NCI-H2029 treated with DMSO at 0.1 percent for 48 hours (cell line): ENCODE measurements at regions not wholly inside any gene's neighbourhood (a gene's known extent, or its start where the extent isn't known, plus 50 kb on each side); places are given as distances from the start of the nearest gene placed in this dataset.

Experiments used
- DNase-seq: peaks from one replicate; lab custom pipeline; 2025; lab: John Stamatoyannopoulos, UW

DNA sequence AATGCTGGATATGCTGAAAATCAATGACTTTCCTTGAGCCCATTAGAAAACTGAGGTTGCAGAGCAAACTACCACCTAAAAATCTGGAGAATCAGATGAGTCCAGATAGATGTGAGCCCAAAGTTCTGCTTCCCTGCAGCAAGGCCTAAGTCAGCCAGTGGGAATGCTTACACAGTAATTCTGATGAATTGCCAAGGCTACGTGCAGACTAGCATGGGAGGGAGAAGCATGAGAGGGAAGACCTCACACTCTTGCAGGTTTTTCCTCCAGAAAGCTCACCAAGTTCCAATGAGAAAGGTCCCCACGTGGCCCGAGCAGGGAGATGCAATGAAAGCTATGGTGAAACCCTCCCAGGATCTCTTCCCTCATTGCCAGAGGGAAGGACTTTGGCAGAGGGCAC lies 104.8 kb upstream of the SIRPA start:
- DNase-seq = no peak

DNA sequence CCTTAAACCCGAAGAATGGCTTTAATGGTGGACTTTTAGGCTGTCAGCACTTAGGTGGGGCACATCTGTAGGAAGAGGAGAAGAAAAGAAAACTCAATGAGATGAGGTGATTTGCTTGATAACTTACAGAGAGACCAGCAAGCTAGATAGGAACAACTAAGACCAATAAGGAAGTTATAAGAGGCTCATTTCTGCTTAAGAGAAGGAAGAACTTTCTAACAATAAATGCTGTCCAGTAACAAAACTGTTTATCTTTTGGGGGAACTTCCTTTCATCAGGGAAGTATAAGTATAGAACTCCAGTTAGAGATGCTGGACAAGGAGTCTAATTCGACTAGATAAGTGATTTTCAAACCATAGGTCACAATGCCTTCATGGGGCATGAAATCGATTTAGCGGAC lies 107.2 kb upstream of the SIRPA start:
- no peak for DNase-seq

DNA sequence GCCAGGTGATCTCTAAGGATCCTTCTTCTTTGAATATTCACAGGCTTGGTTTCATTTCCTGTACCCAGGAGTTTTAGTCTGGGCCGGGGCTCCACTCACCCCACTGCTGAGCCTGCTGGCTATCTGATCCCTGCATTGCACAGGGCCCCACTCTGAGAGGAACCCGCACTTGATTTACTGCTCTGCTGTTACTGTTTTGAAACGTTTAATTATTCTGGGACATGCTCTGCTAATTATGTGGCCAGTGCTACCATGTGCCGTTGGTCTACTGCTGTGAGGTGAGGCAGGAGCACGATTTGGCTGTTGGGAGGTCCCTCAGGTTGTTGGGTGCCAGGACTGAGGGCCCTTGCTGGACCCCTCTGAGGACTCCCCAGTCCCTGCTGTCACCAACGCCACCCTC lies 108.7 kb upstream of the SIRPA start:
- no peak for DNase-seq

DNA sequence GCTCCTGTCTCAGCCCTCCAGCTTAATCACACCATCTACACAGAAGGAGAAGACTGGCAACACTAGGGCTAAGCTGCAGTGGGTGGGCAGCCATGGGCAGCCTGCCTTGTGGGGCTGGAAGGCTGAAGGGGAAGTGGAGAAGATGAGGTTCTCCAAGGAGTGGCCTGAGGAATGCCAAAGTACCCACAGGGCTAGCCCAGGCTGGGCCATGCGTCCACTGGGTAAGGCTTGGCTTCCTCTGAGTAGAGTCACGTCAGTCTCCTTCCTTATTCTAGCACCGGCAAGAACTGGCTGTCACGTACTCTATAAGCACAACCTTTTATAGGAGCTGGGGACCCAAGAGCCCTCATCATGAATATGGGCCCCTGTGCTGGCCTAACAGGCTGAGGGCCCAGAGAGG lies 110.6 kb upstream of the SIRPA start:
- DNase-seq = no peak

DNA sequence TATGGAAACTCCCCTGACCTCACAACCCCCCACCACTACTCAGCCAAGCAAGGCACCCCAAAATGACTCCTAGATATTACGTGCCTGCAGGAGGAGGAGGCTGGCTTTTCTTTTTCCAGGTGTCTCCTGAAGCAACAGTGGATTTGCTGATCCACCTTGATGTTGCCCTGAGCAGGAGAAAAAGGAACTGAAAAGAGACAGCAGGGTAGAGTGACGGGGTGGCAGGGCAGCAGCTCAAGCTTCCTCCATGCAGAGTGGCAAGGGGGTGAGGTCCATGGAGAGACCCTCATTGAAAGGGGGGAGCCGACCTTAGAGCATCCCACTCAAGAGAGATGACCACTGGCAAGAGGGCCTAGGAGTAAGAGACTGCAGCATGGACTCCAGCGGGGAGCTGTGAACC lies 112.0 kb upstream of the SIRPA start:
- no peak for DNase-seq

DNA sequence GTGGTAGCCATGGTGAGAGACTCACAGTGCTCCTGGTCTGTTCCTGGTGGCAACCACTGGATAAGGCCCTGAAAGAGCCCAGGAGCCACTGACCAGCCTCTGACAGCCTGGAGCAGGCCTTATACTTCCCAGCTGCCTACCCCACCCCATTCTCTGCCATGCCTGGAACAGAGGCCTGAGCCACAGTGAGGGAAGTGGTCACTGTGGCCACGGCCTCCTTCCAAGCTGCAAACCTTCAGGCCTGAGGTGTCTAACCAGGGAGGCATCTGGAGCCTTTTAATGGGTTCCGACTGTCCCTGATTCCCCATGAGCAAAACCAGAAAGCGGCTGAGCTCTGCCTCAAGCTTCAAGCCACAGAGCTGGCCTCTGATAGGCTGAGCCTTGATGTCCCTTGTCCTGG lies 113.0 kb upstream of the SIRPA start:
- DNase-seq = no peak

DNA sequence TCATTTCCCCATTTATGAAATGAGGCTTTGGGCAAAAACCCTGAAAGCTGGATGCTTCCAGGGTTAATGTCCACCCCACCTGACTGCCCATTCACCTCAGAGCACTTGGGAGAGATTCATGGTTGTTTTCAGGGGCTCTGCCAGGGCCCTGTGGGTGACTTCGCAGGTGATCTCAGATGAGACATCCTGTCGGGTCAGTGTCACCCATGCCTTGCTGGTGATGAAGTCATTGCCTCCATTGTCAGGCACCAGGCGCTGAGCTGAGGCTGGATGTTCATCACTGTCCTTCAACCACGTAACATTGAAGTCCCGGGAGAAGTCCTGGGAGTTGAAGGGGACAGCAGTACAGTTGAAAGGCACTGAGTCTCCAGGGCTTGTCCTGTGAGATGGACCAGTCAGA lies 115.6 kb upstream of the SIRPA start:
- DNase-seq = no peak

DNA sequence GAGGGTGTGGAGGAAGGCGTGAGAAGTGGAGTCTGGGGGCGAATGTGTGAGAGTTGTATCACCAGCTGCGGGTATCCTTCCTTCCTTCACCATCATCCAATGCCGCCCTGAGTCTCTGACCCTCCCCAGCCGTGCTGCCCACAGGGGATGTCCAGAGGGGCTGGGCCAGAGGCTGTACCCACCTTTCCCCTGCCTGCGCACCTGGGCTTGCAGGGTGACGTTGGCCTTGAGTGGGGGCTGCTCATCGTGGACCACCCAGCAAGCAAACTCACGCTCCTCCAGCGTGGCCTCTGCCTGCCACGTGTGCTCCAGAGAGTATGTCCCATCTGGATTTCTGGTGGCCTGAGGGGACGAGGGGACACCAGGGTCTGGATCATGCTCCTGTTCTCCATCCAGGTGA lies 116.9 kb upstream of the SIRPA start:
- no peak for DNase-seq

DNA sequence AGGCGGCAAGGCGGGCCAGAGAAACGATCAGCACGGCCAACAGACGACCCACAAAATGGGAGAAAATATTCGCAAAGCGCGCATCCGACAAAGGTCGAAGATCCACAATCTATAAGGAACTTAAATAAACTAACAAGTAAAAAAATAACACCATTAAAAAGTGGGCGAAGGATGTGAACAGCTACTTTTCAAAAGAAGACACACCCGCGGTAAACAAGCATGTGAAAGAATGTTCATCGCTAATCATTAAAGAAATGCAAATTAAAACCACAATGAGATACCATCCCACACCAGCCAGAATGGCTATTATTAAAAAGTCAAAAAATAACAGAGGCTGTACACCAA lies 117.8 kb upstream of the SIRPA start:
- DNase-seq = no peak

DNA sequence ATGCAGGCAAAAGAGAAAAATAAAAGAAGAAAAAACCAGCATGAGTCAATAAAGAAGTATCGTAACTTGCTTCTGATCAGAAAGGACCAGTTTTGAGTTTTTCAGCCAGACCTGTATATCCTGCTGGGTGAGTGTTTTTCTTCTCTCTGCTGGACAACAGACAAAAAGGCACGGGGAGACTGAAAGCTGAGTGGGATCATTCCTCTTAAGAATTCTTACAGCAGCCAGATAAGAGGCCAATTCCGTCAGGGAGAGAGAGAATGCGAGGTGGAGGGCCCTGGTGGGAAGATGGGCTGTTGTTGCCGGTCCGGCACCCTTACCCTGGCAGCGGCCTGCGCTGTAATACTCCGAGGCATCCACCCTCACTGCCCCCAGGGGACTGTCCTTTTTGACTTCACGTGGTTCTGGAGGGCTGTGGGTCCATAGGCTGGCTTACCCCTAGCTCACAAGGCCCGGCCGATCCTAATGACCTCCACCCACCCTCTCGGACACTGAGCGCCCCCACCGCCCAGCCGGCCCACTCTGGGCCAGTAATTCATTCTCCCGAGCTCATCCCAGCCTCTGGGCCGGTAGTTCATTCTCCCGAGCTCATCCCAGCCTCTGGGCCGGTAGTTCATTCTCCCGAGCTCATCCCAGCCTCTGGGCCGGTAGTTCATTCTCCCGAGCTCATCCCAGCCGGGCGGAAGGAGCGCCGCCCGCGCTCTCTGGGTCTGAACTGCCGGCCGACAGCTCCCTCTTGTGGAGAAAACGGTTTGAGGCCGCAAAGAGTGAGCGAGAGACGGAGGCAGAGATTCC lies 118.3 kb upstream of the SIRPA start:
- DNase-seq = peak; percentile 23

DNA sequence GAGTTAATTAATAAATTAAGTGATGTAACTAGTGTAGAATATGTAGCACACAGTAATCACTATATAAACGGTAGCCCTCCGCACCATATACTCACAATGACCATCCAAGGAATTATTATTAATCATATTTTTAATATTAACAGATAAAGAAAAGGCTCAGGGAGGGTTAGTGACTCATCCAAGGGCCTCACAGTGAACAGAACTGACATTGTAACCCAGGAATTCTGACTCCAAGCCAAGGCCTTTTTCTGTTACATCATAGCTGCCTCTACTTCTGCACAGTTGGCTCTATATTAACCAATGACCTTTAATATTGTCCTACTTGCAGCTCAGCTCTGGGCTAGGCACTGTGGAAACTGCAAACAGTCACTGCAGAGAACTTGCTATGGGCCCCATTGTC lies 117.5 kb upstream of the SIRPG start:
- no peak for DNase-seq

DNA sequence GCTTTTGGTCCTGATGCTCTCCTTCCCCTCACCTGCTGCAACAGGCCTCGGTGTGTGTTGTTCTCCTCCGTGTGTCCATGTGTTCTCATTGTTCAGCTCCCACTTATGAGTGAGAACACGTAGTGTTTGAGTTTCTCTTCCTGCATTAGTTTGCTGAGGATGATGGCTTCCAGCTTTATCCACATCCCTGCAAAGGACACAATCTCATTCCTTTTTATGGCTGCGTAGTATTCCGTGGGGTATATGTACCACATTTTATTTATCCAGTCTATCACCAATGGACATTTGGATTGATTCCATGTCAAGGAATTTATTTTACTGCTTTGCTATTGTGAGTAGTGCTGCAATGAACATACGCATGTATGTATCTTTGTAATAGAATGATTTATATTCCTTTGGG lies 116.9 kb upstream of the SIRPG start:
- DNase-seq = no peak

DNA sequence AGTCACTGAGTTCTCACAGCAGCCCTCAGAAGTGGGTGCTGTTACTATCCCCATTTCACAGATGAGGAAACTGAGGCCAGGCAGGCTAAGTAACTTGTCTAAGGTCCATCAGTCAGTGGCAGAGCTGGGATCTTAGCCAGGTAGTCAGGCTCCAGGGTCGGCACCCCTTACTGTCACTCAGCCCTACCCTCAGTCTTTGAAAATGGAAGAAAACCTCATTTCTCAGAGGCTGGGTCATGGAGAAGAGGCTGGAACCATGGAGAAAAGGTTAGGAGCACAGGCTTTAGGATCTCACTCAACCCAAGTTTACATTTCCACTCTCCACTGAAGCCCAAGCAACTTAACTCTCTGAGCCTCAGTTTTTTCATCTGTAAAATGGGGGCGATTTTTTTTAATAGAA lies 116.2 kb upstream of the SIRPG start:
- no peak for DNase-seq

DNA sequence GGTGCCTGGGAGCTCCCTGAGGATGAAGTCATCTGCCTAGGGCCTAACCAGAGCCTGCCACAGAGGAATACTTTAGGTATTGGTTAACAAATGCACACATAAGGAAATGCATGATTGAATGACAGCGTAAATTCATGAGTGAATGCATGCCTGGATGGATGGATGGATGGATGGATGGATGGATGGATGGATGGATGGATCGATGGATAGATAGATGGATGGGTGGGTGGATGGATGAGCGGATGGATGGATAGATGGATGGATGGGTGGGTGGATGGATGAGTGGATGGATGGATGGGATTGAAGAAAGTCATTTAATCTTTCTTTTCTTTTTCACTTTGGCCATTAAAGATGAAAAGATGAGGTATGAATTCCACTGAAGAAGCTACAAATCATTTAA lies 111.9 kb upstream of the SIRPG start:
- no peak for DNase-seq

DNA sequence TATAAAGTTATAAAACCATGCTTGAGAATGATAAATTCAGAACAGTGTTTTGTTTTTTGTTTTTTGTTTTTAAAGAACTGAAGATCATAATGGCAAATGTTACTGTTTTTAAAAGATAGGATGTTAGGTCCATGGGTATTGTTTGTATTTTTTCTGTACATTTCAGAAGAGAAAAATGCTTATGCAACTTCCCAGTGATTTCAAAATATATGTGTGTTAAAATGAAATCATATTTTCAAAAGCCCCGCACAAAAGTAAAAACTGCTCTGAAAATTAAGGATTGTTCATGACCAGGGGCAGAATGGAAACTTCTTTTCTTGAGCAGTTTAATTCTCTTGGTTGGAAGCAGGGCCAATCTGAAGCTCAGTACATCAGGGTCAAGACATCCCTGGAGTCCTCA lies 109.2 kb upstream of the SIRPG start:
- DNase-seq = no peak

DNA sequence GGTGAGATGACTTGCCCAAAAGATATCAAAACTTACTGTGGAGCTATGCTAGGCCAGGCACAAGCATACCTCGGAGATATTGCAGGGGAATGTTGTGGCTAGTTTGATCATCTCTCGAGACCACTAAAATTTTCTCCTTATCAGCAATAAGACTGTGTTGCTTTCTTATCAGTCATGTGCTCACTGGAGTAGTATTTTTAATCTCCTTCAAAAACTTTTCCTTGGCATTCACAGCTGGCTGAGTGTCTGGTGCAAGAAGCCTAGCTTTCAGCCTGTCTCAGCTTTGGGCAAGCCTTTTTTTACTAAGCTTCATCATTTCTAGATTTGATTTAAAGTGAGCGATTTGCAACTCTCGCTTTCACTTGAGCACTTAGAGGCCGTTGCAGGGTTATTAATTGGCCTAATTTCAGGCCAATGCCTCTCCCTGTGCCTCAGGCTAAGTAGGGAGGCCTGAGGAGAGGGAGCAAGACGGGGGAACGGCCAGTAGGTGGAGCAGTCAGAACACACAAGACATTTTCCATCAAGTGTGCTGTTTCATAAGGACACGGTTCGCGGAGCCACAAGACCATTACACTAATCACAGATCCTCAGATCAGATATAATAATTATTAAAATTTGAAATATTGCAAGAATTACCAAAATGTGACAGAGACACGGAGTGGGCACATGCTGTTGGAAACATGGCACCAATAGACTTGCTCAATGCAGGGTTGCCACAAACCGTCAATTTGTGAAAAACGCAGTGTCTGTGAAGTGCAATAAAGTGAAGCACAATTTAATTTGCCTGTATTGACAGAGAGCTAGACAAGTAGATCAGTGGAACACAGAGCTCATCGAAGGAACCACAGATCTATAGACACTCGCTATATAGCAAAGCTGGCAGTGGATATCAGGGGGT lies 106.8 kb upstream of the SIRPG start:
- DNase-seq = peak; percentile 52

DNA sequence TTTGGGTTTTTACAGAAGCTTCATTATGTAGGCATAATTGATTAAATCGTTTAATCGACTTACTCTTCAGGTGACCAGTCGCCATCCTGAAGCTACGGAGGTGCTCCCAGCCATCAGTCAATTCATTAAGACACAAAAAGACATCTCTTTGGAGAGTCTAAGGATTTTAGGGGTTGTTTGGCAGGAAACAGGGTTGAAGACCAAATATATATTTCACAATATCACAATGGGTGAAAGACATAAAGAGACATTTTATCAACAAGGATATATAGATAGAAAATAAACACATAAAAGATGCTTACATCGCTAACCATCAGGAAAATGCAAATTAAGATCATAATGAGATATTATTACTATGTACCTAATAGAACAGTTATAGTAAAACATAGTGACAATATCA lies 104.0 kb upstream of the SIRPG start:
- no peak for DNase-seq

DNA sequence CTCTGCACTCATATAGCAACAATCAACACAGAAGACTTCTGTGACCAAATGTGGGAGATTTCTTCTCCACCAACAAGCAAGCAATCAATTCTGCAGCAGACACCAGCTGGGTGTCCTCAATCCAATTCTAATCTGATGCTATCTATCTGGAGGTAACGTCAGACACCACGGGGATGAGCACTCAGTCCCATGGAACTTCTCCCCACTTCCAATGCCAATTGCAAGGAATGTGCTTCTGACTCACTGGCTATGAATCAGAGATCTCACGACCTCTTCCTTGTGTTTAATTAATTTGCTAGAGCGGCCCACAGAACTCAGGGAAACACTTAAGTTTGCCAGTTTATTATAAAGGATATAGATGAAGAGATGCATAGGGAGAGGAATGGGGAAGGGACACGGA lies 103.5 kb upstream of the SIRPG start:
- DNase-seq = no peak

DNA sequence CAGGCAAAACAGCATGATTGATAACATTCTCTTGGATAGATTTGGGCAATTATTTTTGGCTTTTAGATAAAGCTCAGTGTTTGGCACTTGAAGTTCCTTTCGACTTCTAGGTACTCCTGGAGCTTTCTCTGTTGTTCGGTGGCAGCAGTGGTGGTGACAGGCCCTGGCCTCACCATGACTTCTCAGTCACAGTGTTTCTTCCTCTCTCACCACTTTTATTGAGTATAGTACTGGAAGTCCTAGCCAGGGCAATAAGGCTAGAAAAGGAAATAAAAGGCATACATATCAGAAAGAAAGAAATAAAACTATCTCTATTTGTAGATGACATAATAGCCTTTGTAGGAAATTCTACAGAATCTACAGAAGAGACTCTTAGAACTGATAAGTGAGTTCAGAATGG lies 101.2 kb upstream of the SIRPG start:
- DNase-seq = no peak

DNA sequence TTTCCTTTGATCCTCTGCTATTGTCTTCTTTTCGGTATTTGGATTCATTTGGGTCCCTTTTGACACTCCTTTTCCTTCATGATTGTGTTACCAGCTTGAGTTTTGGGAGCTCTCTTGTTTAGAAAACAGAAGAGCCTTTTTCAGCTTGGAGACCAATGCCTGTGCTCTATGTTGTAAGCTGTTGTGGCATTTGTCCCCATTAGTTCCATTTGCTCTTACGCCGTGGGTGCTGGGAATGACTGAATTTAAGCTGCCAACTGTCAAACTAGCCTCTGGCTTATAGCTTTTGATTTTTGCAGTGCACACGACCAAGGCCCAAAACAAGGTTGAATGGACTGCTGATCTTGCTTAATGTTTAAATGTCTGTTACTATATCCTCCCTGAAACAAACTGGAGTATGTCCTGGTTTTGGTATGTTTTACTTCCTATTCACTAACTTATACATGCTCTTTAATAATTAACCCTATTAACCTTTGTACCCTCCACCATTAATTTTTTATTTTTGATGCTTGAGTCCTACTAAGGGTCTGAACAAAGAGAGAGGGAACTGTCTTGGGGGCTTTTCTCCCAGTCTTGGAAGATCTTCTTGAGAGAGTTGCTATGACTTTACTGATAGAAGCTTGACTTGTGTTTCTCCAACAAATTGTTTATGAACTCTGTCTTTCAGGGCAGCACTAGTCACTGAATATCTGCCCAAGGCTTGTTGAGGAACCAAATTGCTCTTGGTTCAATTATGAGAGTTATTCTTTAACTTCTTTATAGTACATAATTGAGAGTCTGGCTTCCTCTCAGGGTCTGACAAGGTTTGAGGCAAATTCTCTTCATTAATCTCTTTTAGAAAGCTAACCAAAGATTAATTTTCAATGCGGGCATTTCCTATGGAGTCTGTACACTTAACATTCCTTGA lies 100.3 kb upstream of the SIRPG start:
- DNase-seq = no peak

DNA sequence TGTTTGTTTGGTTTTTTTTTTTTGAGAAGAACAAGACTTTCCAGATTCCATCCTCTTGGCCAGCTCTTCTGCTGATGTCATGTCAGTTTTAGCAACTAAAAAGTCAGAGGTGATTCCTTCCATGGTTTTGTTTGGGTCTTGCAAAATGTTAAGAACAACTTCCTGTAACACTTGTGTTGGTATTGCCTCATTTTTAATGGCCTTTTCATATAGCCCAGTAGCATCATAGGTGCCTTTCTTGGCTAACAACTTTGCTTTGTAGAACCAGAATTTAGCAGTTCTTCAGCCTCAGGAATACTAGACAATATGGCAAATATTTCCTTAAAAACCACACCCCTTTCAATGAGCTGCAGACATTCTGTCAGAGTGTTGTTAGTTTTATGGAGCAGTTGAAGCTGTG lies 99.5 kb upstream of the SIRPG start:
- no peak for DNase-seq

DNA sequence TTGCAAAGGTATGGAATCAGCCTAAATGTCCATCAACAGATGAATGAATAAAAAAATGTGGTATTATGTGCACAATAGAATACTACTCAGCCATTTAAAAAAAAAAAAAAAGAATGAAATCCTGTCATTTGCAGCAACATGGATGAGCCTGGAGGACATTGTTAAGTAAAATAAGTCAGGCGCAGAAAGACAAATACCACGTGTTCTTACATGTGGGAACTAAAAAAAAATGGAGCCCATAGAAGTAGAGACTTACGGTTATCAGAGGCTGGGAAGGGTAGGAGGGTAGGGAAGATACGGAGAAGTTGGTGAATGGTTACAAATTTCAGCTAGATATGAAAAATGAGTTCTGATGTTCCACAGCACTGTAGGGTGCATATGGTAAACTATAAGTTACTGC lies 97.2 kb upstream of the SIRPG start:
- no peak for DNase-seq

DNA sequence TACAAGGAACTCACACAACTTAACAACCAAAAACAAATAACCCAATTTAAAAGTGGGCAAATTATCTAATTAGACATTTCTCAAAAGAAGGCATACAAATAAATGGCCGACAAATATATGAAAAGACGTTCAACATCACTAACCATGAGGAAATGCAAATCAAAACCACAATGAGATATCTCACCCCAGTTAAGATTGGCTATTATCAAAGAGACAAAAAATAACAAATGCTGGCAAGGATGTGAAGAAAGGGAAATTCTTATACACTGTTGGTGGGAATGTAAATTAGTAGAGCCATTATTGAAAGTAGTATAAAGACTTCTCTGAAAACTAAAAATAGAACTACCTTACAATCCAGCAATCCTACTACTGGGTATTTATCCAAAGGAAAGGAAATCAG lies 96.7 kb upstream of the SIRPG start:
- no peak for DNase-seq
